GM23248 (cell line): ENCODE measurements at regions not wholly inside any gene's neighbourhood (a gene's known extent, or its start where the extent isn't known, plus 50 kb on each side); places are given as distances from the start of the nearest gene placed in this dataset.

Source experiments
- DNase-seq: peaks from one replicate; pipeline ENCODE4 v3.0.0-alpha.2; 2015
- H2AFZ ChIP-seq: fragments of 200-600 bp; sonication (generic); 2 replicates; pipeline ENCODE4 v1.6.1; 2016; ENCODE audit warnings: antibody characterized with exemption
- H3F3A ChIP-seq: fragments of 200-600 bp; sonication (generic); 2 replicates; pipeline ENCODE4 v1.6.1; 2016; ENCODE audit warnings: mild to moderate bottlenecking, antibody characterized with exemption, mixed run types; ENCODE audit not compliant: insufficient read depth
- H3K27ac ChIP-seq: fragments of 200-600 bp; sonication (generic); 2 replicates; pipeline ENCODE4 v1.5.1; 2016; ENCODE audit warnings: mild to moderate bottlenecking
- H3K27me3 ChIP-seq: fragments of 200-600 bp; sonication (generic); replicated peaks from 2 replicates; pipeline ENCODE4 v1.6.1; 2016; ENCODE audit warnings: mild to moderate bottlenecking; ENCODE audit not compliant: insufficient read depth
- H3K36me3 ChIP-seq: fragments of 200-600 bp; sonication (generic); 2 replicates; pipeline ENCODE4 v1.6.1; 2016; ENCODE audit warnings: low read depth, mild to moderate bottlenecking
- H3K4me1 ChIP-seq: fragments of 200-600 bp; sonication (generic); 2 replicates; pipeline ENCODE4 v1.6.1; 2016; ENCODE audit warnings: mild to moderate bottlenecking; ENCODE audit not compliant: insufficient read depth
- H3K4me2 ChIP-seq: fragments of 200-600 bp; sonication (generic); one replicate; pipeline ENCODE4 v1.6.1; 2016; ENCODE audit warnings: mild to moderate bottlenecking; ENCODE audit not compliant: unreplicated experiment
- H3K4me3 ChIP-seq: fragments of 200-600 bp; sonication (generic); 2 replicates; pipeline ENCODE4 v1.5.1; 2016; ENCODE audit warnings: mild to moderate bottlenecking
- H3K79me2 ChIP-seq: fragments of 200-600 bp; sonication (generic); 2 replicates; pipeline ENCODE4 v1.6.1; 2016; ENCODE audit warnings: mild to moderate bottlenecking; ENCODE audit not compliant: insufficient read depth
- H3K9ac ChIP-seq: fragments of 200-600 bp; sonication (generic); 2 replicates; pipeline ENCODE4 v1.6.1; 2016; ENCODE audit warnings: mild to moderate bottlenecking
- H3K9me2 ChIP-seq: fragments of 200-600 bp; sonication (generic); 2 replicates; pipeline ENCODE4 v1.6.1; 2016; ENCODE audit warnings: mixed run types, mild to moderate bottlenecking, moderate library complexity; ENCODE audit not compliant: insufficient read depth
- H3K9me3 ChIP-seq: fragments of 200-600 bp; sonication (generic); one replicate; pipeline ENCODE4 v1.6.1; 2017; ENCODE audit warnings: low read depth
- H4K20me1 ChIP-seq: fragments of 200-600 bp; sonication (generic); 2 replicates; pipeline ENCODE4 v1.6.0; 2016; ENCODE audit not compliant: insufficient read depth
- EZH2 ChIP-seq: fragments of 200-600 bp; sonication (generic); IDR thresholded peaks from 2 replicates; pipeline ENCODE4 v1.6.1; 2018; ENCODE audit warnings: antibody characterized with exemption, mild to moderate bottlenecking; ENCODE audit not compliant: insufficient read depth, poor library complexity, severe bottlenecking
- EZH2phosphoT487 ChIP-seq: fragments of 200-600 bp; sonication (generic); IDR thresholded peaks from 2 replicates; pipeline ENCODE4 v1.6.1; 2018; ENCODE audit warnings: antibody characterized with exemption, moderate library complexity, mild to moderate bottlenecking, low read depth; ENCODE audit not compliant: insufficient read depth
- WGBS, 2 experiments: methylation state at CpG; one replicate each; pipeline ENCODE4 v1.1.6; 2015 to 2017; ENCODE audit warnings: low lambda C conversion rate in 2 of 2, low coverage in 1 of 2; ENCODE audit errors: missing lambda C conversion rate in 2 of 2; 5-methylcytosine and 5-hydroxymethylcytosine counted together
- in situ Hi-C: fragments of 300-500 bp; cut with MboI; formaldehyde crosslinking; loops from 2 replicates; pipeline ENCODE4 v1.15.0; 2020

DNA sequence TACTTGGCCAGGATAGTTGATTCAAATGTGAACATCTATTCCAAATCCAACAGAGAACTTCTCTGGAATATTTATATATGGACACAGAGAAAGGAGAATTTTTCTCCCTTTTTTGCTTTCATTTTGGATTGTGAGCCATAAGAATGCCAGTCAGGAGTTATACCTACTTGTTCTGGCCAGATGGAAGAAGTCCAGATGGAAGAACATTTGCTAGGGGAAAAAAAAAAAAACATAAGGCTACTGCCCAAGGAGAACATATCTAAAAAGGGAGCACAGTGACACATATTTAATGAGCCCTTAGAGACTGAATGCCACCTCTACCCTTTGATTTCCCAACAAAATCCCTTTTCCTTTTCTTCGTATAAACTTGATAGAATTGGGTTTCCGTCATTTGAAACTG, 61.7 kb upstream of the PPP2R2B start:
- H3K27me3 ChIP-seq, result no peaks in the 10 kb centered on the region
- no peaks in the 10 kb centered on the region for H3K4me1 ChIP-seq
- H3K27ac ChIP-seq, result no peak overlapping the region
- TF ChIP-seq EZH2, result no peak
- no peak overlapping the region for H3K4me3 ChIP-seq
- no peaks in the 10 kb centered on the region for H4K20me1 ChIP-seq
- no peaks in the 10 kb centered on the region for H3K9me2 ChIP-seq
- H3K79me2 ChIP-seq, result no peaks in the 10 kb centered on the region
- no peak overlapping the region for H2AFZ ChIP-seq
- no peaks in the 10 kb centered on the region for H3K9me3 ChIP-seq
- in situ Hi-C loops, result no loop called here
- H3K4me2 ChIP-seq, result no peak overlapping the region
- H3K9ac ChIP-seq, result no peak overlapping the region
- WGBS, 2 experiments, result 22 to 36% methylated on average over 2 of the region's 2 CpGs
- H3F3A ChIP-seq, result no peaks in the 10 kb centered on the region
- DNase-seq, result no peak
- no peaks in the 10 kb centered on the region for H3K36me3 ChIP-seq

DNA sequence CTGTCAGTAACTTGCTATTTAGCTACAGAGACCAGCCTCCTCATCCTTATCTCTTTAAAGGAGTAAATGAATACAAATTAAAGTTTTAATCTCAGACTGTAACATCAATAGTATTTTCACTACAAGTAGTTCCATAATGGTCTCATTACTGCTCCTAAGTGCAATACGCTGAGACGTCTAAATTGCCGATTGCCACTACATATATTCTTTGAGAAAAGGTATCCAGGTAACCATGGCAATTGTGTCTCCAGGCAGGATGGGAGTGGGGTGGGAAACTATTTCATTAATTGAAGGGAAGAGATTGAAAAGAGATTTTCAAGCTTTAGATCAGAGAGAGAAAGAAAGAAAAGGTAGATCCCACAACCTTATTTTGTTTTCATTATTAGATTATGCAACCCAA, 65.5 kb upstream of the PPP2R2B start:
- H3K9me3 ChIP-seq, result no peaks in the 10 kb centered on the region
- in situ Hi-C loops, result no loop called here
- H3K27me3 ChIP-seq, result no peaks in the 10 kb centered on the region
- no peaks in the 10 kb centered on the region for H3K36me3 ChIP-seq
- H3K9me2 ChIP-seq, result no peaks in the 10 kb centered on the region
- no peaks in the 10 kb centered on the region for H3K79me2 ChIP-seq
- H3K4me2 ChIP-seq, result no peak overlapping the region
- H3K27ac ChIP-seq, result no peak overlapping the region
- H3K4me3 ChIP-seq, result no peak overlapping the region
- 64 to 73% methylated on average over 3 of the region's 3 CpGs for WGBS, 2 experiments
- H3F3A ChIP-seq, result no peaks in the 10 kb centered on the region
- TF ChIP-seq EZH2phosphoT487 (no peak), EZH2 (no peak)
- H2AFZ ChIP-seq, result no peak overlapping the region
- no peaks in the 10 kb centered on the region for H4K20me1 ChIP-seq
- no peak overlapping the region for H3K9ac ChIP-seq
- no peaks in the 10 kb centered on the region for H3K4me1 ChIP-seq
- no peak for DNase-seq

DNA sequence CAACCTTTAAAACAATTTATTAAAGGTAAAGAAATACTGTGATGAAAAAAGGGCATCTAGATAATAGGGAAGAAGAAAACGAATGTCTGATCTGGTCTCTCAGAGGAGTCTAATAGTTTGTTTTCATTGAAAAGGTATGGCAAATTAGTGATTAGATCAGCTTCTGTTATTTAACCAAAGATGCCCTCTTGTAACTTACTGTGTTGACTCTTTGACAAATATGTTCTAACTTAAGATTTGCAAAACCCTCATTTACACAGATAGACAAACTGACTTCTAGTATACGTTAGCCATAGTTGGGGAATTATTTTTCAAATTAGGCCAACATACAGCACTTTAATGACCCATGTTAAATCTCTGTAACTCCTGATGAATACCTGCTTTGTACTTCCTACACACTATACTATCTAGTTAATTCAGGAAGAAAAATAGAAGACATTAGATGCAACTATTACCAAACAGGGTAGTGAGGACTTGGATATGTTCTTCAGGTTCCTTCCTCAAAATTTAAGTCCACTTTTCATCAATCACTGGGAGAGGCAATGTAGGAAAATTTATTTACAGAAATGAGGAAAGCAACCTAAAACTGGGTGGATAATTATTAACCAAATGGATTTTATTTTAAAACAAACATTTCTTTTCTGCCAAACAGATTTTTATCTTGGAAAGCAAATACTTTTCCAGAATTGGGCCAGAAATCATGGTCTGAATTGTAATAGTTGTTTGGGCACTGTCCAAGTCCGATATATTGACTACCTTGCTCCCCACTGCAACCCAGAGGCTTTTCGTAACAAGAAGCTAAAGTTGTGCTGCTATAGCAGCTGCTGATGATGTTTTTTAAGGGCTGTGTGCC, 66.4 kb upstream of the PPP2R2B start:
- H2AFZ ChIP-seq, result no peak overlapping the region
- H3K4me3 ChIP-seq, result no peak overlapping the region
- no peaks in the 10 kb centered on the region for H3K27me3 ChIP-seq
- no peak for DNase-seq
- no peaks in the 10 kb centered on the region for H3K9me2 ChIP-seq
- 26 to 27% methylated on average over 4 of the region's 4 CpGs for WGBS, 2 experiments
- no peaks in the 10 kb centered on the region for H4K20me1 ChIP-seq
- H3K79me2 ChIP-seq, result no peaks in the 10 kb centered on the region
- no peak overlapping the region for H3K27ac ChIP-seq
- H3K4me2 ChIP-seq, result no peak overlapping the region
- H3K9ac ChIP-seq, result no peak overlapping the region
- no peaks in the 10 kb centered on the region for H3K4me1 ChIP-seq
- in situ Hi-C loops, result no loop called here
- no peaks in the 10 kb centered on the region for H3K9me3 ChIP-seq
- TF ChIP-seq EZH2phosphoT487, result no peak
- TF ChIP-seq EZH2, result no peak
- no peaks in the 10 kb centered on the region for H3F3A ChIP-seq
- H3K36me3 ChIP-seq, result no peaks in the 10 kb centered on the region

DNA sequence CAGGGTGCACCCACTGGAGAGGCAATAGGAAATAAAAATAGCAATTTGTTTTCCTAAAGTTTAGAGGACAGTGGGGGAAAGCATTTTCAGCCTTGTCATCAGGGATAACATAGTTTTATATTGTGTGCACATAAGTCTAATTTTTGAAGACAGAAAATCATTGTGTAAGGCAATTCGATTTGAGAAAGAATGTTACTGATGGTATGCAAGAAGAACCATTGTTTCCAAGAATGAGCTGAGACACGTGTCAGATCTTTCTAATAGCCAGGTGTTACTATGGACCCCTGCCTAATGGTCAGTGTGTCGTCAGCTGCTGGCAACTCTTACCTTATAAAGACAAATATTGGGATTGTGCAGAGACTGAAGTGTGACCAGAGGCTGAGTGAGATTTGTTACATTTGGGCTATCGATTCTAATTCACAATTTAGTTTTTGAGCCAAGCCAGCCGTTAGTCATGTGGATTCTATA, 67.1 kb upstream of the PPP2R2B start:
- Histone ChIP-seq H3F3A (no peaks in the 10 kb centered on the region), H3K4me2 (no peak overlapping the region), H2AFZ (no peak overlapping the region), H3K27me3 (no peaks in the 10 kb centered on the region), H3K79me2 (no peaks in the 10 kb centered on the region), H3K9ac (no peak overlapping the region), H3K9me3 (no peaks in the 10 kb centered on the region), H4K20me1 (no peaks in the 10 kb centered on the region), H3K36me3 (no peaks in the 10 kb centered on the region), H3K4me1 (no peaks in the 10 kb centered on the region), H3K27ac (no peak overlapping the region), H3K4me3 (no peak overlapping the region), H3K9me2 (no peaks in the 10 kb centered on the region)
- TF ChIP-seq EZH2, result no peak
- TF ChIP-seq EZH2phosphoT487, result no peak
- in situ Hi-C loops, result no loop called here
- DNase-seq, result no peak
- 25 to 27% methylated on average over 5 of the region's 5 CpGs for WGBS, 2 experiments
